IMR-90 (cell line): ENCODE measurements at regions not wholly inside any gene's neighbourhood (a gene's known extent, or its start where the extent isn't known, plus 50 kb on each side); places are given as distances from the start of the nearest gene placed in this dataset.

ENCODE experiments used
- ATAC-seq: fragments of 200-7000 bp; cut with Tn5 transposase; 2 replicates; pipeline ENCODE4 v1.9.1; 2020; ENCODE audit warnings: low read depth, mild to moderate bottlenecking, moderate library complexity
- BruUV-seq: library from RNA; stranded (reverse); fragments of 400-500 nt; replicated peaks from 2 replicates; lab custom pipeline; 2021; lab: Mats Ljungman, UMichigan
- CTCF ChIA-PET: fragments of 300-600 bp; formaldehyde crosslinking; extraction: SDS; loops from one replicate; lab custom pipeline; 2021; ENCODE audit warnings: antibody characterized with exemption; lab: Yijun Ruan, JAX
- POLR2A ChIA-PET: fragments of 300-600 bp; sonication (Branson Sonifier 250); formaldehyde crosslinking; loops from one replicate; lab custom pipeline; 2022; ENCODE audit warnings: antibody characterized with exemption; ENCODE audit not compliant: unreplicated experiment; lab: Charles Lee
- DNase-seq: peaks from one replicate; pipeline ENCODE4 v3.0.0; 2013
- H2AFZ ChIP-seq: replicated peaks from 2 replicates; pipeline ENCODE3; 2013; ENCODE audit warnings: low read length, mild to moderate bottlenecking; ENCODE audit not compliant: poor library complexity
- H2AK5ac ChIP-seq: 2 replicates; pipeline ENCODE4 v1.6.1; 2013; ENCODE audit warnings: low read depth, low read length, inconsistent platforms
- H2AK9ac ChIP-seq: replicated peaks from 2 replicates; pipeline ENCODE3; 2013; ENCODE audit warnings: mild to moderate bottlenecking, low read depth, low read length, moderate library complexity; ENCODE audit not compliant: poor library complexity
- H2BK120ac ChIP-seq: 2 replicates; pipeline ENCODE4 v1.6.1; 2013; ENCODE audit warnings: low read depth, low read length, inconsistent platforms
- H2BK15ac ChIP-seq: 3 replicates; pipeline ENCODE4 v1.6.1; 2013; ENCODE audit warnings: low read depth, low read length, inconsistent platforms
- H2BK20ac ChIP-seq: 2 replicates; pipeline ENCODE4 v1.6.1; 2013; ENCODE audit warnings: low read depth, mild to moderate bottlenecking, inconsistent platforms, low read length, moderate library complexity
- H2BK5ac ChIP-seq: 2 replicates; pipeline ENCODE4 v1.6.1; 2013; ENCODE audit warnings: mild to moderate bottlenecking, low read depth, low read length, inconsistent platforms; ENCODE audit not compliant: poor library complexity, severe bottlenecking
- H3K14ac ChIP-seq: replicated peaks from 2 replicates; pipeline ENCODE4 v1.6.1; 2013; ENCODE audit warnings: low read depth, low read length, inconsistent platforms
- H3K18ac ChIP-seq: 2 replicates; pipeline ENCODE4 v1.6.1; 2013; ENCODE audit warnings: low read depth, low read length, control low read depth
- H3K23ac ChIP-seq: 2 replicates; pipeline ENCODE4 v1.6.1; 2013; ENCODE audit warnings: low read depth, low read length, inconsistent platforms
- H3K27ac ChIP-seq: 2 replicates; pipeline ENCODE4 v1.5.1; 2013; ENCODE audit warnings: mild to moderate bottlenecking, control low read depth, low read length; ENCODE audit not compliant: insufficient read depth
- H3K27me3 ChIP-seq: 2 replicates; pipeline ENCODE4 v1.6.1; 2013; ENCODE audit warnings: low read length; ENCODE audit not compliant: control insufficient read depth, insufficient read depth
- H3K36me3 ChIP-seq: 2 replicates; pipeline ENCODE4 v1.6.1; 2013; ENCODE audit warnings: low read length, mixed read lengths; ENCODE audit not compliant: control insufficient read depth, insufficient read depth
- H3K4ac ChIP-seq: 2 replicates; pipeline ENCODE4 v1.6.1; 2013; ENCODE audit warnings: low read depth, low read length, inconsistent platforms
- H3K4me1 ChIP-seq: 2 replicates; pipeline ENCODE4 v1.6.1; 2013; ENCODE audit warnings: low read length, mixed read lengths; ENCODE audit not compliant: control insufficient read depth, insufficient read depth
- H3K4me2 ChIP-seq: 2 replicates; pipeline ENCODE4 v1.6.1; 2013; ENCODE audit warnings: low read depth, mild to moderate bottlenecking, control low read depth, low read length, moderate library complexity
- H3K4me3 ChIP-seq: 2 replicates; pipeline ENCODE4 v1.5.1; 2013; ENCODE audit warnings: low read depth, mild to moderate bottlenecking, control low read depth, low read length, moderate library complexity; ENCODE audit not compliant: insufficient read depth
- H3K56ac ChIP-seq: 2 replicates; pipeline ENCODE4 v1.6.1; 2013; ENCODE audit warnings: low read length, inconsistent platforms; ENCODE audit not compliant: insufficient read depth; ENCODE audit errors: extremely low read depth
- H3K79me1 ChIP-seq, 2 experiments: 2 replicates each; pipeline ENCODE4 v1.6.1; 2013; ENCODE audit warnings: low read length in 2 of 2, inconsistent platforms in 1 of 2, low read depth in 1 of 2
- H3K9ac ChIP-seq: 2 replicates; pipeline ENCODE4 v1.6.1; 2013; ENCODE audit warnings: low read depth, low read length, control low read depth
- H3K9me1 ChIP-seq: 2 replicates; pipeline ENCODE4 v1.6.1; 2013; ENCODE audit warnings: low read length, inconsistent platforms; ENCODE audit not compliant: insufficient read depth
- H3K9me3 ChIP-seq: 2 replicates; pipeline ENCODE4 v1.6.1; 2013; ENCODE audit warnings: low read length; ENCODE audit not compliant: control insufficient read depth, insufficient read depth
- H4K20me1 ChIP-seq: 2 replicates; pipeline ENCODE4 v1.6.1; 2013; ENCODE audit warnings: low read length, inconsistent platforms; ENCODE audit not compliant: insufficient read depth
- H4K5ac ChIP-seq: 2 replicates; pipeline ENCODE4 v1.6.1; 2013; ENCODE audit warnings: mild to moderate bottlenecking, low read depth, low read length, control low read depth
- H4K8ac ChIP-seq, 2 experiments: 2 replicates each; pipeline ENCODE4 v1.6.1; 2013; ENCODE audit warnings: low read depth in 2 of 2, low read length in 2 of 2, control low read depth in 1 of 2, inconsistent platforms in 1 of 2
- H4K91ac ChIP-seq: 2 replicates; pipeline ENCODE4 v1.6.1; 2013; ENCODE audit warnings: low read depth, low read length, inconsistent platforms; ENCODE audit not compliant: insufficient read depth
- NFE2L2 ChIP-seq: fragments of 150-350 bp; IDR thresholded peaks from 2 replicates; pipeline ENCODE4 v1.6.1; 2016; ENCODE audit warnings: low read depth, mild to moderate bottlenecking, low read length
- POLR2A ChIP-seq: IDR thresholded peaks from 2 replicates; pipeline ENCODE4 v1.6.1; 2012; ENCODE audit warnings: mild to moderate bottlenecking, low read depth, low read length
- WGBS, 2 experiments: methylation state at CpG; one replicate each; pipeline versions ENCODE4 v1.1.5 to v1.1.7; 2013; ENCODE audit warnings: missing lambda C conversion rate in 2 of 2; ENCODE audit not compliant: insufficient read length in 1 of 2; ENCODE audit errors: extremely low coverage in 2 of 2; 5-methylcytosine and 5-hydroxymethylcytosine counted together
- dilution Hi-C: fragments of 300-500 bp; cut with HindIII; formaldehyde crosslinking; loops from one replicate; pipeline ENCODE4 v1.14.3; 2018; ENCODE audit warnings: low sequenced_read_pairs; ENCODE audit not compliant: unreplicated experiment
- in situ Hi-C: fragments of 300-500 bp; cut with MboI; formaldehyde crosslinking; loops from 3 replicates; pipeline ENCODE4 v1.14.3; 2019; ENCODE audit warnings: low sequenced_read_pairs, inconsistent platforms, mixed read lengths
- intact Hi-C: fragments of 100-400 bp; cut with micrococcal nuclease; formaldehyde crosslinking; loops from 2 replicates; pipeline ENCODE4 v1.10.0; 2022

DNA sequence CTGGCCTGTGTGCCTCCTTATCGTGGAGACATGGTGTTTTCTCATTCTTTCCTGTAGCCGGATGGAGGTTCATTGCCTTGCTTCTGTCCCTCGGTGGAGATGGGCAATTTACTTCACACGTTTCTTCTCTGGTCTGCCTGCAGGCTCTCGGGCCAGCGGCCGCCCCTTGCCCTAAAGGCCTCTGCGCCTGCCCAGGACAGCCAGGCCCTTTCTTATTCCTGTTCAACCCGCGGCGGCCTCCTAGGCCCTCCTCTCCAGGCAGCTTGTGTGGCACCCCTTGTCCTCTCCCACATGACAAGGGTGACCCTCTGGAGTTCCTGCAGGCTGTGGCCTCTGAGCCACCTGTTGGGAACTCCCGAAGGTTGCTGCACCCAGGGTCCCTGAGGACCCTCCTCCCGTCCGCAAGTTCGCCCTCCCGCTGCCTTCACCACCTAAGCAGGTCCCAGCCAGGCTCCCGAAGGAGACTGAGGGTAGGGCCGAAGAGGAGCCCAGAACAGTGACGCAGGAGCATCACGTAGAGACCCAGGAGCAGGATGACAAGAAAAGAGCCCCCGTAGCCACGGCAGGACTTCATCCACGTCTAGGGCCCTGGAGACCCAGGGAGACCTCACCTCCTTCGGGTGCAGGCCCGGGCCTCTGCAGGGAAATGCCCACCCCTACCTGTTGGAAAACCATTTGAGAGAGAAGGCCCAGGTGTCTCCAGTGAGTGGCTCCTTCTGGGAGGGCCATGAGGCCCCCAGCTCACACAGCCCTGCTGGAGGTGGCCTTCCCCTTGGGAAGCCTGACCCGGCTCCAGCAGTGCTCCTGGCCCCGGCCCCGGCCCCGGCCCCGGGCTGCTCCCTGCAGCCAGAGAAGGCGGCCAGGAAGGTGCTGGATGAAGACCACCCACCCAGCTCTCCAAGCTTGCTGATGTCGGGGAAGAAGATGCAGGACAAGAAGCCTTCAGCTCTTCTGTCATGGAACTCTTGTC lies 291.4 kb downstream of the TLE4 start:
- H4K5ac ChIP-seq, result no peak overlapping the region
- no peak for DNase-seq
- H2AK5ac ChIP-seq, result no peak overlapping the region
- no peak overlapping the region for H3K27ac ChIP-seq
- no peak overlapping the region for H3K9ac ChIP-seq
- BruUV-seq, result no TSS peak
- H4K91ac ChIP-seq, result no peak overlapping the region
- H4K20me1 ChIP-seq, result no peaks in the 10 kb centered on the region
- ChIA-PET CTCF (no interaction called here), POLR2A (no interaction called here)
- H3K4ac ChIP-seq, result no peak overlapping the region
- intact Hi-C loops, result no loop called here
- no peak overlapping the region for H2BK15ac ChIP-seq
- H2AK9ac ChIP-seq, result no peak overlapping the region
- ATAC-seq, result no peak
- H2BK120ac ChIP-seq, result no peak overlapping the region
- no peaks in the 10 kb centered on the region for H3K4me1 ChIP-seq
- H3K36me3 ChIP-seq, result no peaks in the 10 kb centered on the region
- TF ChIP-seq POLR2A (no peak), NFE2L2 (no peak)
- no peak overlapping the region for H3K4me2 ChIP-seq
- in situ Hi-C loops, result no loop called here
- peaks cover 4% of the 10 kb centered on the region for H3K27me3 ChIP-seq
- no peaks in the 10 kb centered on the region for H3K79me1 ChIP-seq
- H3K18ac ChIP-seq, result no peak overlapping the region
- no peak overlapping the region for H2BK20ac ChIP-seq
- H2BK5ac ChIP-seq, result no peak overlapping the region
- no peaks in the 10 kb centered on the region for H3K9me1 ChIP-seq
- H3K14ac ChIP-seq, result no peak overlapping the region
- no peak overlapping the region for H3K23ac ChIP-seq
- H3K4me3 ChIP-seq, result no peak overlapping the region
- no peaks in the 10 kb centered on the region for H3K9me3 ChIP-seq
- no peak overlapping the region for H4K8ac ChIP-seq
- dilution Hi-C loops, result no loop called here
- WGBS, 2 experiments, result 88% methylated on average over 3 of the region's 32 CpGs; no CpG with 5 or more reads in 1 of the 2 experiments
- no peak overlapping the region for H2AFZ ChIP-seq
- H3K56ac ChIP-seq, result no peak overlapping the region
